ENCODE measurements at regions not wholly inside any gene's neighbourhood (a gene's known extent, or its start where the extent isn't known, plus 50 kb on each side); places are given as distances from the start of the nearest gene placed in this dataset.

DNA sequence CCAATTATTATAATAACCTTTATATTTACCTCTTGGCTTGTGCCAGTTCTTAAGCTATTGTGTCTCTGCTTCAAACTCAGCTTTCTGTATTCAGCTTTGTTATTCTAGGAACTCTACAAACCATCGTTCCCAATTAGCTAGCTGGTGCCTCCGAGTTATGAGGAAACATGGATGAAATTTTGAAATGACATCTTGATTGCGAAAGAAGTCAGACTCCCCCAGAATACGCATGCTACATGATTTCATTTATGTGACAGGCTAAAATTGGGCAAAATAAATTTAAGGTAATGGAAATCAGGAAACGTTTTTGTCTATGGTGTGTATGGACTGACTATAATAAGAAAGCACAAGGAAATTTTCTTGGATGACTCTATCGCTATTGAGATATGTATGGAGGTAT is 256.8 kb upstream of the NCAM2 start:
- TF ChIP-seq, protein P1, sequence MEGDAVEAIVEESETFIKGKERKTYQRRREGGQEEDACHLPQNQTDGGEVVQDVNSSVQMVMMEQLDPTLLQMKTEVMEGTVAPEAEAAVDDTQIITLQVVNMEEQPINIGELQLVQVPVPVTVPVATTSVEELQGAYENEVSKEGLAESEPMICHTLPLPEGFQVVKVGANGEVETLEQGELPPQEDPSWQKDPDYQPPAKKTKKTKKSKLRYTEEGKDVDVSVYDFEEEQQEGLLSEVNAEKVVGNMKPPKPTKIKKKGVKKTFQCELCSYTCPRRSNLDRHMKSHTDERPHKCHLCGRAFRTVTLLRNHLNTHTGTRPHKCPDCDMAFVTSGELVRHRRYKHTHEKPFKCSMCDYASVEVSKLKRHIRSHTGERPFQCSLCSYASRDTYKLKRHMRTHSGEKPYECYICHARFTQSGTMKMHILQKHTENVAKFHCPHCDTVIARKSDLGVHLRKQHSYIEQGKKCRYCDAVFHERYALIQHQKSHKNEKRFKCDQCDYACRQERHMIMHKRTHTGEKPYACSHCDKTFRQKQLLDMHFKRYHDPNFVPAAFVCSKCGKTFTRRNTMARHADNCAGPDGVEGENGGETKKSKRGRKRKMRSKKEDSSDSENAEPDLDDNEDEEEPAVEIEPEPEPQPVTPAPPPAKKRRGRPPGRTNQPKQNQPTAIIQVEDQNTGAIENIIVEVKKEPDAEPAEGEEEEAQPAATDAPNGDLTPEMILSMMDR (IDR thresholded peaks at IDR 0.05 in 8 of 11, conservative IDR thresholded peaks at IDR 0.05 in 3 of 11) = no peak
- no peak for TF ChIP-seq POLR2A (IDR thresholded peaks at IDR 0.05)
